ENCODE measurements at regions not wholly inside any gene's neighbourhood (a gene's known extent, or its start where the extent isn't known, plus 50 kb on each side); places are given as distances from the start of the nearest gene placed in this dataset.

DNA sequence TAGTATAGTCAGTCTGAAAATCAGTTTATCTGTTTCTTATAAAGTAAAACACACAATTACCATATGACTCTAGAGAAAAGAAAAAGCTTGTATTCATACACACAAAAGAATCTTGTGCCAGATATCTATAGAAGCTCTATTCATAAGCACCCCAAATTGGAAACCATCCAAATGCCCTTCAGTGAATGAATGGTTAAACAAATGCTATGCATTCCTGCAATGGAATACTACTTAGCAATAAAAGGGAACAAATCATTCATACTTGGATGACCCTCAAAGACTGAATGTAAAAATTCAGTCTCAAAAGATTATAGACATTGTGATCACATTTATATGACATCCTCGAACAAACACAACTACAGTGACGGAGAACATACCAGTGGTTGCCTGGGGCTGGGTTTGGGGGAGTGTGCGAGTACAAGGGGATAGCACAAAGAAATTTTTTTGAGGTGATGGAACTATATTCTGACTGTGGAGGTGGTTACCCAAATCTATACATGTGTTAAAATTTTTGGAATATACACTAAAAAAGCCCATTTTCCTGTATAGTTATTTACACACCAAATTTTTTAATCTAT lies 680.6 kb downstream of the NTRK3 start:
- TF ChIP-seq, protein P1, sequence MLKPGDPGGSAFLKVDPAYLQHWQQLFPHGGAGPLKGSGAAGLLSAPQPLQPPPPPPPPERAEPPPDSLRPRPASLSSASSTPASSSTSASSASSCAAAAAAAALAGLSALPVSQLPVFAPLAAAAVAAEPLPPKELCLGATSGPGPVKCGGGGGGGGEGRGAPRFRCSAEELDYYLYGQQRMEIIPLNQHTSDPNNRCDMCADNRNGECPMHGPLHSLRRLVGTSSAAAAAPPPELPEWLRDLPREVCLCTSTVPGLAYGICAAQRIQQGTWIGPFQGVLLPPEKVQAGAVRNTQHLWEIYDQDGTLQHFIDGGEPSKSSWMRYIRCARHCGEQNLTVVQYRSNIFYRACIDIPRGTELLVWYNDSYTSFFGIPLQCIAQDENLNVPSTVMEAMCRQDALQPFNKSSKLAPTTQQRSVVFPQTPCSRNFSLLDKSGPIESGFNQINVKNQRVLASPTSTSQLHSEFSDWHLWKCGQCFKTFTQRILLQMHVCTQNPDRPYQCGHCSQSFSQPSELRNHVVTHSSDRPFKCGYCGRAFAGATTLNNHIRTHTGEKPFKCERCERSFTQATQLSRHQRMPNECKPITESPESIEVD (tag by site-specific recombination; IDR thresholded peaks at IDR 0.05), result no peak
- TF ChIP-seq, protein P2, sequence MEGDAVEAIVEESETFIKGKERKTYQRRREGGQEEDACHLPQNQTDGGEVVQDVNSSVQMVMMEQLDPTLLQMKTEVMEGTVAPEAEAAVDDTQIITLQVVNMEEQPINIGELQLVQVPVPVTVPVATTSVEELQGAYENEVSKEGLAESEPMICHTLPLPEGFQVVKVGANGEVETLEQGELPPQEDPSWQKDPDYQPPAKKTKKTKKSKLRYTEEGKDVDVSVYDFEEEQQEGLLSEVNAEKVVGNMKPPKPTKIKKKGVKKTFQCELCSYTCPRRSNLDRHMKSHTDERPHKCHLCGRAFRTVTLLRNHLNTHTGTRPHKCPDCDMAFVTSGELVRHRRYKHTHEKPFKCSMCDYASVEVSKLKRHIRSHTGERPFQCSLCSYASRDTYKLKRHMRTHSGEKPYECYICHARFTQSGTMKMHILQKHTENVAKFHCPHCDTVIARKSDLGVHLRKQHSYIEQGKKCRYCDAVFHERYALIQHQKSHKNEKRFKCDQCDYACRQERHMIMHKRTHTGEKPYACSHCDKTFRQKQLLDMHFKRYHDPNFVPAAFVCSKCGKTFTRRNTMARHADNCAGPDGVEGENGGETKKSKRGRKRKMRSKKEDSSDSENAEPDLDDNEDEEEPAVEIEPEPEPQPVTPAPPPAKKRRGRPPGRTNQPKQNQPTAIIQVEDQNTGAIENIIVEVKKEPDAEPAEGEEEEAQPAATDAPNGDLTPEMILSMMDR (tag by site-specific recombination; IDR thresholded peaks at IDR 0.05), result no peak
- TF ChIP-seq ZNF133 (tag by site-specific recombination; IDR thresholded peaks at IDR 0.05) (no peak), ZBTB7A (tag by site-specific recombination; IDR thresholded peaks at IDR 0.05; ENCODE audit: low read depth) (no peak), ZNF132 (tag by site-specific recombination; IDR thresholded peaks at IDR 0.05; ENCODE audit: borderline replicate concordance) (no peak), RBAK (tag by site-specific recombination; IDR thresholded peaks at IDR 0.05) (no peak), ZNF248 (tag by site-specific recombination; IDR thresholded peaks at IDR 0.05) (no peak), ZSCAN30 (tag by site-specific recombination; IDR thresholded peaks at IDR 0.05) (no peak), ZNF843 (tag by site-specific recombination; IDR thresholded peaks at IDR 0.05) (no peak), ZBTB8A (tag by site-specific recombination; IDR thresholded peaks at IDR 0.05) (no peak)
- TF ChIP-seq, protein P3, sequence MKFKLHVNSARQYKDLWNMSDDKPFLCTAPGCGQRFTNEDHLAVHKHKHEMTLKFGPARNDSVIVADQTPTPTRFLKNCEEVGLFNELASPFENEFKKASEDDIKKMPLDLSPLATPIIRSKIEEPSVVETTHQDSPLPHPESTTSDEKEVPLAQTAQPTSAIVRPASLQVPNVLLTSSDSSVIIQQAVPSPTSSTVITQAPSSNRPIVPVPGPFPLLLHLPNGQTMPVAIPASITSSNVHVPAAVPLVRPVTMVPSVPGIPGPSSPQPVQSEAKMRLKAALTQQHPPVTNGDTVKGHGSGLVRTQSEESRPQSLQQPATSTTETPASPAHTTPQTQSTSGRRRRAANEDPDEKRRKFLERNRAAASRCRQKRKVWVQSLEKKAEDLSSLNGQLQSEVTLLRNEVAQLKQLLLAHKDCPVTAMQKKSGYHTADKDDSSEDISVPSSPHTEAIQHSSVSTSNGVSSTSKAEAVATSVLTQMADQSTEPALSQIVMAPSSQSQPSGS (tag by site-specific recombination; IDR thresholded peaks at IDR 0.05; ENCODE audit: low read depth), result no peak
